Stimulated activated CD8-positive, alpha-beta memory T cell treated with anti-CD3 and anti-CD28 coated beads, Interleukin-4, amount 100 ng/mL, for 24 hours (primary cell): ENCODE measurements at regions not wholly inside any gene's neighbourhood (a gene's known extent, or its start where the extent isn't known, plus 50 kb on each side); places are given as distances from the start of the nearest gene placed in this dataset.
"Not testable (repeated sequence)": the region's sequence is repeated elsewhere in the genome, so short reads cannot be mapped to it uniquely, and the experiment has no call there.

Experiments used
- DNase-seq: peaks from one replicate; pipeline ENCODE4 v3.0.0-alpha.2; 2020; ENCODE audit warnings: low read depth

- DNase-seq, result not testable (repeated sequence)
These were observed 130.5 kb upstream of the RXFP2 start for GRCh38 chr13:31608780-31609179.

- no peak for DNase-seq
These were observed 128.9 kb upstream of the RXFP2 start for GRCh38 chr13:31610270-31610998.

GRCh38 chr13:31611214-31611613, 128.1 kb upstream of the RXFP2 start:
- DNase-seq, result no peak

- DNase-seq, result no peak
These were observed 125.3 kb upstream of the RXFP2 start for GRCh38 chr13:31614073-31614472.

- DNase-seq, result no peak
These were observed 124.6 kb upstream of the RXFP2 start for GRCh38 chr13:31614704-31615103.

GRCh38 chr13:31625115-31625514, 114.2 kb upstream of the RXFP2 start:
- DNase-seq, result no peak

- no peak for DNase-seq
These were observed 112.1 kb upstream of the RXFP2 start for GRCh38 chr13:31627097-31627845.

- no peak for DNase-seq
These were observed 110.1 kb upstream of the RXFP2 start for GRCh38 chr13:31629085-31629780.

- DNase-seq, result no peak
These were observed 108.3 kb upstream of the RXFP2 start for GRCh38 chr13:31631071-31631470.

- no peak for DNase-seq
These were observed 107.6 kb upstream of the RXFP2 start for GRCh38 chr13:31631746-31632145.

GRCh38 chr13:31638577-31638976, 100.7 kb upstream of the RXFP2 start:
- no peak for DNase-seq

GRCh38 chr13:31639443-31640163, 99.7 kb upstream of the RXFP2 start:
- DNase-seq, result no peak

GRCh38 chr13:31649766-31650165, 89.6 kb upstream of the RXFP2 start:
- no peak for DNase-seq

- no peak for DNase-seq
These were observed 85.6 kb upstream of the RXFP2 start for GRCh38 chr13:31653730-31654129.

- no peak for DNase-seq
These were observed 75.3 kb upstream of the RXFP2 start for GRCh38 chr13:31663880-31664585.

- no peak for DNase-seq
These were observed 68.3 kb upstream of the RXFP2 start for GRCh38 chr13:31670831-31671617.

GRCh38 chr13:31674051-31674450, 65.3 kb upstream of the RXFP2 start:
- no peak for DNase-seq

GRCh38 chr13:31675440-31675953, 63.8 kb upstream of the RXFP2 start:
- DNase-seq, result no peak

- DNase-seq, result no peak
These were observed 58.2 kb upstream of the RXFP2 start for GRCh38 chr13:31681133-31681532.

GRCh38 chr13:31684466-31684865, 54.9 kb upstream of the RXFP2 start:
- DNase-seq, result no peak
